Panc1 (cell line): ENCODE measurements at regions not wholly inside any gene's neighbourhood (a gene's known extent, or its start where the extent isn't known, plus 50 kb on each side); places are given as distances from the start of the nearest gene placed in this dataset.

ENCODE experiments used
- CTCF ChIP-seq: fragments of 450-650 bp; IDR thresholded peaks from 2 replicates; pipeline ENCODE4 v1.5.1; 2017; ENCODE audit warnings: mild to moderate bottlenecking
- POLR2AphosphoS5 ChIP-seq: IDR thresholded peaks from 2 replicates; pipeline ENCODE4 v1.6.1; 2012; ENCODE audit warnings: mild to moderate bottlenecking, low read depth, low read length, moderate library complexity

DNA sequence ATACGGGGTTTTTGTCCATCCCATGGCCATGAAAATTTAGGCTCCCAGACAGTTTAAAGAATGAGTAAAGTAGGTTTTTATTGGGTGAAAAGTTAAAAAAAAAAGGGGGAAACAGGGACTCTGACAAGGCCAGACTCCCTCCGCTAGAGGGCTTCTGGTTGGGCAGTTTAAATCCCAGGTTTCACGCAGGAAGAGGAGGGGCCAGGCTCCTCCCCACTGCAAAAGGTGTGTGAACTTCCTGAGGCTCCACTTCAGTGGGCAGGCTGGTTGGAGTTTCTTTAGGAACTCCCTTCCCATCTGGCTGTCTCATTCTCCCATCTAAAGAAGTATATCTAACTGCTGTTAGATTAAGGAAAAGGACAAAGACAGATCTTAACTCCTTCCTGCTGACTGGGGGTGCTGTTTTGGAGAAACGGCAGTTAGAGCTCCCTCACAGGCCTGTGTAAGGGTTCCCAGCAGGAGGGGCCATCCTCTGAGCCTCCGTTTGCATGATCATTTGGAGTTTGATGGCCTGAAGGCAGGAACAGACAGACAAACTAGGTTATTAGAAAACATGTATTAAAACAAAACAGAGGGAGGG is 1160.7 kb downstream of the CNTNAP5 start:
- no peak for TF ChIP-seq CTCF
- no peak for TF ChIP-seq POLR2AphosphoS5
